GOT3 (cell line): ENCODE measurements at regions not wholly inside any gene's neighbourhood (a gene's known extent, or its start where the extent isn't known, plus 50 kb on each side); places are given as distances from the start of the nearest gene placed in this dataset.

Experiments used
- DNase-seq: peaks from one replicate; lab custom pipeline; 2025; ENCODE audit warnings: mixed read lengths; lab: John Stamatoyannopoulos, UW

DNA sequence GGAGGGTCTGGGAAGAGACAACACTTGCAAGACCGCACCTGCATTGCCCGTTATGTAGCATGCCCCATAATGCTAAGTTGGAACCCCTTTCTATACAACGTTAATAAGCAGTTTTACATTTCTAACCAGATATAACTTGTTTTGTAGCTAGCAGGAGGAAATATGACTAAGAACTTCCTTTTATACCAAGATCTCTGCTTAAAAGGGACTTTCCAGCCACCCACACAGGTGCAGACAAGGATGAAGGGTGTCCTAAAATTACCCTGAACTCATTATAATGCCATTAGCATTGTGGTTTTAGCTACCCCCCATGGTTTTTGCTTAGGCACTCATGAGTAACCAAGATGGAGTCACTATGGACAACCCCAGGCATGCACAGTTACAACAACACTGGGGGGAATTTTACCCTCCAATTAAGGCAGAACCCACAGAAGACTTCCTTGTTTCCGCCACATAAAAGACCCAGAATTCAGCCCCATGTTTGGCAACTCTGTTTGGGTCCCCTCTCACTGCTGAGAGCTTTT is 362.8 kb downstream of the CBLN2 start:
- DNase-seq, result no peak

DNA sequence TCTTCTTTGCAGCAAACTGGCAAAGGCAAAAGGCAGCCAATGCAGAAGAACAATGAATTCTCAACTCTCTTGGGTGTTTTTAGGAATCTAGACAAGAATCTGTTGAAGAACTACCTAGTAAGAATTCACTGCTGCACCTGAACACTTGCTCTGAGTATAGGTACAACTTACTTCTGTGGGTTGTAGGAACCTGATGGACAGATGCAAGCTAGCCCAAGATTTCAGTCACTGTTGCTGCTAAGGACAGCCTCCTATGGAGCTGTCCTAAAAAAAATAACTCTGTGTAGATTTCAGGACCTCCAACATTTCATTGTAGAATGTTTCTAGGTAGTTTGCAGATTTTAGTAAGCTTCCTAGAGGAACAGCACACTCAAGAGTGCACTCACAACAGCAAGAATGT is 363.5 kb downstream of the CBLN2 start:
- no peak for DNase-seq

DNA sequence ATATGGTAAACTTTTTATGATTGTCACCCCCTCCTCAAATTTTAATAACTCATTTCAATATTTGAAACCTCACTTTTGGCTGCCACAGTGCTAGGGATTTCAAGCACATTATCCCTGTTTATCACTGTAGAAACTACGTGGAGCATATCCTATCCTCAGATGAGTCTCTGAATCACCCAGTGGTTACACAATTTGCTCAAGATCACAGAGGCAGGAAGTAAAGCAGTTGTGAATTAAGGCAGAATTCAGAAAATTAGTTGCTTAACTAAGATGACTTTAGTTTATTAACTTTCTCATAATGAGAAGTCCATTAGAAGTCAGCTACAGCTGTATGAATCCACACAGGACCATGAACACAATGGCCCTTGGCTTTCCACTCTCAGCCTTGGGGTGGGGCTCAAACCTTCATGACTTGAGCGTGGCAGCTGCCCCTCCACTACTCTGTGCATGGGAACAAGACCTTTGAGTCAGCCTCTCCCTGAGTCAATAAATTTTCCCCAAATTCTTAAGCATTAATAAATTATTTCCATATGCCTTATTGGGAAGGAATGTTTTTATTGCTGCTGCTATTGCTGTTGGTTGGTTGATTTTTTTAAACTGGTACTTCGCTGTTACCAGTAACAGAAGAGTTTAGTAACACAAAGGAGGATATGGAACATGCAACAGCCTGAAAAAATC is 369.0 kb downstream of the CBLN2 start:
- no peak for DNase-seq

DNA sequence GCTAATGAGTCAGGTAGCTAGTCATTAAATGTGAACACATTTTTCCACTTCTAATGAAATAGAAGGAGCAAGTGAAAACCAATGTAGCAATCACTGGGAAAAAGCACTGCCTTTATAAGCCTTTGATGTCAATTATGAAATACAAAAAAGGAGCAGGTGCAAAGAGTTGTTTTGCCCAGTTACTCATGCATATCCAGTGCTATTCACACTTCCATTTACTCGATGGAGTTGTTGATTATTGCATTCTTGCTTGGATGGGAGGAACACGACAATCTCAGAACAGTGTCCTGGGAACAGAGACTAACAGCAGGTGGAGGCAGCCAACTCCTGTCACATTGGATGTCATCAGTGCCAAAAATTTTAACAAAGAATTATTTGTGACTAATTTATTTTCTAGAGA is 372.5 kb downstream of the CBLN2 start:
- DNase-seq, result no peak

DNA sequence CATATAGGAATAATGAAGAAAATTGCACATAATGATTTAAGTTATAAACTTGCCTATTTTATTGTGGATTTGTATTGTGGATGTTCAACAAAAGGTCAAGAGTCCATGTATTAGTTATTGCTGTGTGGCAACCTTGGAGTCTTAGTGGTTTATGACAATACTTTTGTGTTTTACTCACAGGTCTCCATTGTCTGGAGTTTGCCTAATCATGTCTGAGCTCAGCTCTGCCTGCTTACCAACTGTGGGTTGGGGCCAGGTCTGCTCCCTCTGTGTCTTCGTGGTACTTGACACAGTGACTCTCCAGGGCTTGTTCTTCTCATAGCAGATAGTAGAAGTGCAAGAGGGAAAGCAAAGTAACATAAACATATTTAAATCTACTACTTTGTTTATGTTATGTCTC is 382.5 kb downstream of the CBLN2 start:
- no peak for DNase-seq

DNA sequence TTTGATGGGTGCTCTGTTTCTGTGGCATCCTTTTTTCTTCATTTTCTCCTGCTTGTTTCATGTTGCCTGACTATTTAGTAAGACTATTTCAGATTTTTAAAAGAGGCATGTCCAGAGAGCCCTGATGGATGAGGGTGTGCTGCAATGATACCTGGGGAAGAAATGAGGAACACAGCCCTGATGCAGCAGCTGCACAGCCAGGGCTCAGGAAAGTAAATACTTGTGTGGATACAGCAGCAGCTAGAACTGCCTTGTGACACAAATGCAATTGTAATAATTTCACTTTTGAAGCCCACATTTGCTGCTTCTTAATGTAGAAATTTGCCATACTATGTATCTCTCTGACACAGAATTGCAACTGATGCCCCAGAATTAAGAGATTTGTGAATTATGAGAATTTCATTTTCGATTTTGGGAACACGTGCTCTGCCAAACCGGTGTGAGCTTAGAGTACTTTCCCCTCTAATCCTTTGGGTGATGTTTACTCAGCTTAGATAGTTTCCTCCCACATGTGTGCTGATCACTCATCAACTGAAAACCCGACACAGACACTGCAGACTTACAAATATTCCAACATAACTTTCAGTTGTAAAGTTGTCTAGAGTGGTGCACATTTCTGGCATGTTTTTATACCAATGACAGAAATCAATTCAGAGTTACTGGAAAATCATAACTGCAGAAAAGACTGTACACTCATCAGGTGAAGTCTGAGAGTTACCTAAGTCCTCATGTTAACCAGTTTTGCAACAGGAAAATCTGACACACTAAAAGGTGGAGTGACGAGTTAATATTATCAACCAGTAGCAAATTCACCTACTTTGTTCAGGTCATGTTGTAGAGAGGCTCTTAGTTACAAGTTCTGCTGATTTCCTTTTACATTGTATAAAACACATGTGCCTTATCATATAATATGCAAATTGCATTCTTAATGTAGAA is 383.4 kb downstream of the CBLN2 start:
- DNase-seq, result no peak

DNA sequence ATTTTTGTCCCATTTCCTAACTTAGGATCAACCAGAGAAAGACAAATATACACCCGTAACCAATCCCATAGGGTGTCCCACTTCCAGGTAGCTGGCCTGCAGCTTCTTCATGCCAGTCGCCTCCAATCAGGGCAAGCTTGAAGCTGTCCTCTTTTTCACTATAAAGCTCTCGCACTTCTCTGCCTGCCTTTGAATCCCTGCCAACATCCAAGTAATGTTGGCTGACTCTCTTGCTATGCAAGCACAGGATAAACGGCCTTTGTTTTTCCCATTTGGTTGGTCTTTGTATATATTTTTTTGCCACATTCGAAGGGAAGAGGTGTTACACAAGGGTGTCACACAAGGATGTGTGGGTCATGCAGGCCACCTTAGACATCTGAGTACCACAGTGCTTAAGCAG is 388.8 kb downstream of the CBLN2 start:
- no peak for DNase-seq

DNA sequence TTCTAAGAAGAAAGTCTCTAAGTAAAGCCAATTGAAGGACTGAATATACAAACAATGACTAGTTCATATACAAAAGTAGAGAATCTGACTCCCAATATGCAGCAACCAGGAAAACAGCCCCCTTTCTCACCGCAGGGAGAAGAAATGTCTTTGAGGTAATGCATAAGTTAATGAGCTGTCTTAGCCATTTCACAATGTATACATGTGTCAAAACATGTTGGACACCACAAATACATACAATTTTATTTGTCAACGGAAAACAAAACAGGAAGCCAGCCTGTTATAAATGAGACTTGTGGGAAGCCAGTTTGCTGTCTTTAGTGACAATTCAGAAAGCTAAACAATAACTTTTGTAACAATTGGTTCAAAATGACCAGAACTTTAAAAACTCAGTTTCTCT is 389.2 kb downstream of the CBLN2 start:
- no peak for DNase-seq

- DNase-seq, result no peak
Measured at GRCh38 chr18:72152935-72153334, 391.2 kb downstream of the CBLN2 start.

DNA sequence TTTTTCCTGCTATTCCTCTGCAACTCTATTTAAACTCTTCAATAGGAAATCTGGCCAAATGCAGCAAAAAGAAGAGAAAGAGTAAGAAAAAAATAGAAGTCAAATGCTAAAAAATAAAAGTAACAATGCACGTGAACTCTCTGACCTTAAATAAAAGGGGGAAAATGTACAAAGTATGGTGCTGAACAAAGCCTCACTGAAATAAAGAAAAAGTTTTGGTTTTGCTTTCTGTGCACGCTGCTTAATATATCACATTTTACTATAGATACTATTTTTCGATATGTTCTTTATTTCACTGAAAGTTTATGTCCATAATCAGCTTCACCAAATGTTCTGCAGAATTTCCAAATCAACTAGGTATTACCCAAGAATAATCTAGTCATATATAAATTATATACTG is 396.3 kb downstream of the CBLN2 start:
- DNase-seq, result no peak

- no peak for DNase-seq
Measured at GRCh38 chr18:72140007-72140406, 404.1 kb downstream of the CBLN2 start.

DNA sequence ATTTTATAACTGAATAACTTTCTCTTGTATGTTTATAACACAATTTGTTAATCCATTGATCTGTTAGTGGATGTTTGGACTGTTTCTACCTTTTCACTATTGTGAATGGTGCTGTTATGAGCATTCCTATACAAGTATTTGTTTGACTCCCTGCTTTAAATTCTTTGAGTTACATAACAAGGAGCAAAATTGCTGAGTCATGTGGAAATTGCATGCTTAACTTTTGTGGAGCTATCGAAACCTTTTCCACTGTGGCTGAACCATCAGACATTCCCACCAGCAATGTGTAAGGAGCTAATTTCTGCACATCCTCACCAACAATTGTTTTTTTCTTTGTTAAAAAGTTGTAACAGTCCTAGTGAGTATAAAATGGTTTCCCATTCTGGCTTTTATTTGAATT is 415.5 kb downstream of the CBLN2 start:
- no peak for DNase-seq

GRCh38 chr18:72122103-72122502 is 422.0 kb downstream of the CBLN2 start:
- no peak for DNase-seq

DNA sequence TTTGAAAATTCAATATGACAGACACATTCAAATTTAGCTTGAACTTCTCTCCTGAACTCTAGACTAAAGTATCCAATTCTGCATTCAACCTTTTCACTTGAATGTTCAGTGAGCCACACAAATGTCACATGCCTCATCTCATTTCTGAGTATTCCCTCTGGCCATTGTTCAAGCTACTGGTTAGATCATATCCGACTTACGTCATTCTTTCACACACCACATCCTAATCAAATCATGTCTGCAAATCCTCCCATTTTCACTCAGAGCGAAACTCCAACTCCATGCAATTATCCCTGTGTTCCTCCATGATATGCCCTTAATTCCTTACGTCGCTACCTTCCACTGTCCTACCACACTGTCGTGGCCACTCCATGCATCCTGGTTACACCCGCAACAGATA is 425.1 kb downstream of the CBLN2 start:
- no peak for DNase-seq

GRCh38 chr18:72114801-72115594 is 429.1 kb downstream of the CBLN2 start:
- no peak for DNase-seq

DNA sequence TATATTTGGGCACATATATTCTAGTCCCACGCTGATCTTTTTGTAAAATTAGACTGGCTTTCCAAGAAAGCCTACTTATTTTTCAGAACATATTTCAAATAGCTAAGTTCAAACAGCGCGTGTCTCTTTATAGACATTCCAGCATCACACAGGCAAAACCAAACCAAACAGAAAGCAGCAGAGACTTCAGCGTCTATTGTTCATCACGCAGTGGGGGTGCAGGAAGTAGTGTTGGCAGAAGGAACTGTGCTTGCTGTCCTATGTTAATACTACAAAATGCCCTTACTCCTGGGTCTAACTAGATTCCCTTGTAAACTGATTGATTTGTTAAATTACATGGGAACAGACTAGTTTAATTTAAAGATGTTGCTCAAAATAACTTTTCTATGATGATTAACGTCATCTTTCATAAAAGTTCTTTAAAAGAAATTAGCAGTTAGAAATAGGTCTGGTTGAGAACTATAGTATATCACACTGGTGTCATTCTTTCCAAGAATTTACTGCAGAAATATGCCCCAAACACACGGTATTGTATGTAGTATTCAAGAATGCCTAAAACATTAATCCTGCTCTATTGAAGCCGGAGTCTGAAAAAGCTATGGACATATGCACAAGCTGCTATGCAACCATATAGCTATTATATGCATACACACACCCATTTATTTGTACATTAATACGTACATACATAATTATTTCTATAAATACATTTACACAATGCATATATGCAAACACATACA is 436.3 kb downstream of the CBLN2 start:
- DNase-seq, result no peak

DNA sequence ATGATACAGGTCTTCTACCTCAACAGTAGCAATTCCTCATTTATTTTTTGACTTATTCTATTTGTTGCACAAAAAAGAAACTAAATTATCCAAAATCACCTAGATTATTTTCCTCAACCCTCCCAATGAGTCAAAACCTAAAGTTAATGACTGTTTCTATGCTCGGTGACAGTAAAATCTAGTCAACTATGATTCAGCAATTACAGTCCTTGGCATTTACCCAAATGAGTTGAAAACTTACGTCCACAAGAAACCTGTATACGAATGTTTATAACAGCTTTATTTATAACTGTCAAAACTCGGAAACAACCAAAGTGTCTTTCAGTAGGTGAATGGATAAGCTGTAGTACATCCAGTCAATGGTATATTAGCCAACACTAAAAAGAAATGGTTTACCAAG is 439.3 kb downstream of the CBLN2 start:
- no peak for DNase-seq

- DNase-seq, result no peak
Measured at GRCh38 chr18:72102412-72102811, 441.7 kb downstream of the CBLN2 start.

DNA sequence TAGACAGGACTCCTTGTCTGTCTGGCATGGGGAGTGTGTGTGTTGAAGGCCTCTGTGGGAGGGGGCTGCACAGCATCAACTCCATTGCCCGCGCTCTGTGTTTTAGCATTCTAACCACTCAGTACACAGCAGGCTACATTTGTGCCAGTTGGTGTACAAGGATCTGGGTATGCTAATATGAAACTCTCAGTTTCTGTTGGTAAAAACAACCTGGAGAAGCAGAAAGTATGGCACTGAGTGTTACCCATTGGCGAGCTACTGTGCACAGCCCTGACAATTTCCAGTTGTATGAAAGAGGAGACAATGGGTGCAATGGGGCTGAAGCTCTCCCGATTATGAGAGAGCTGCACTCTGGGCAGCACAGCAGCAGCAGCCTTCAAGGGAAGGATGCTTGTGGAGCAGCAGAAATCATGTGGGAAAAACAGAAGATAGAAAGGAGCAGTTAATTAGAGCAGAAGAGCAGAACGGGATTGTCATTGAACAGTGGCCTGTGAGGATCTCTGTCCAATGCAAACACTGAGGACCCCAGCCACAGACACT is 443.6 kb downstream of the CBLN2 start:
- no peak for DNase-seq

GRCh38 chr18:72091369-72091768 is 452.8 kb downstream of the CBLN2 start:
- no peak for DNase-seq

DNA sequence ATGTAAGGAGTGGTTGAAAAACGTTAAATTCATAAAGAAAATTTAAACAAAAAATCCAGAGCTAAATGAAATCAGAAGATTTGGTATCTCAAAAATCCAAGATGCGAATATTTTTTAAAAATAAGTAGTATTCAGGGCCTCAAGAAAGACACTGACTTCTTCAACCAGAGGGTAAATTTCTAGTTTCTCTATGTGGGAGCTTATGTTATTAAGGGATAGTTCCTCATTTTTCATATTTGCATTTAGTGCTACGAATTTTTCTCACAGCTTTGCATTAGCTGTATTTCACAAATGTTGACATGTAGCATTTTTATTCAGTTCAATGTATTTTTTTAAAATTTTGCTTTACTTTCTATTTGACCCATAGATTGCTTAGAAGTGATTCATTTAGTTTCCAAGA is 454.7 kb downstream of the CBLN2 start:
- no peak for DNase-seq
